SK-N-SH (cell line): ENCODE measurements at regions not wholly inside any gene's neighbourhood (a gene's known extent, or its start where the extent isn't known, plus 50 kb on each side); places are given as distances from the start of the nearest gene placed in this dataset.

Experiments used
- CTCF ChIA-PET: fragments of 300-600, 350-600 bp; formaldehyde crosslinking; extraction: SDS; loops from one replicate; lab custom pipeline; 2021; lab: Yijun Ruan, JAX
- POLR2A ChIA-PET: fragments of 350-600 bp; sonication (Branson Sonifier 250); formaldehyde crosslinking; extraction: SDS; loops from one replicate; lab custom pipeline; 2020; ENCODE audit warnings: antibody characterized with exemption, inconsistent platforms; lab: Yijun Ruan, JAX
- DNase-seq: peaks from one replicate; pipeline ENCODE4 v3.0.0; 2012
- H2AFZ ChIP-seq: fragments of 200-600 bp; sonication (generic); 2 replicates; pipeline ENCODE4 v1.8.1; 2016; ENCODE audit warnings: antibody characterized with exemption, mild to moderate bottlenecking, low read depth
- H3F3A ChIP-seq: fragments of 200-600 bp; sonication (generic); replicated peaks from 2 replicates; pipeline ENCODE3; 2016; ENCODE audit warnings: antibody characterized with exemption, mild to moderate bottlenecking; ENCODE audit not compliant: insufficient read depth
- H3K27ac ChIP-seq, 2 experiments: fragments of 200-500 bp in 1 of 2; fragments of 200-600 bp in 1 of 2; sonication (Bioruptor generic) in 1 of 2; sonication (generic), shearing (Covaris generic) in 1 of 2; 2 replicates each; pipeline versions ENCODE4 v1.5.1 to v1.6.1; 2014 to 2016; ENCODE audit warnings: low read depth in 2 of 2, inconsistent platforms in 1 of 2, low read length in 1 of 2, mild to moderate bottlenecking in 1 of 2, mixed read lengths in 1 of 2
- H3K27me3 ChIP-seq: fragments of 200-600 bp; sonication (generic), shearing (Covaris generic); 2 replicates; pipeline ENCODE4 v1.6.1; 2016; ENCODE audit warnings: mixed run types; ENCODE audit not compliant: insufficient read depth
- H3K36me3 ChIP-seq, 2 experiments: fragments of 200-500 bp in 1 of 2; fragments of 200-600 bp in 1 of 2; sonication (Bioruptor generic) in 1 of 2; sonication (generic) in 1 of 2; replicated peaks in 1 of 2; 2 replicates each; pipeline versions ENCODE3 to v1.5.1; 2014 to 2016; ENCODE audit warnings: low read length in 1 of 2, mild to moderate bottlenecking in 1 of 2; ENCODE audit not compliant: insufficient read depth in 2 of 2, control insufficient read depth in 1 of 2
- H3K4me1 ChIP-seq, 2 experiments: fragments of 200-500 bp in 1 of 2; fragments of 200-600 bp in 1 of 2; sonication (Bioruptor generic) in 1 of 2; sonication (generic), shearing (Covaris generic) in 1 of 2; 2 replicates each; pipeline versions ENCODE4 v1.5.1 to v1.6.1; 2014 to 2016; ENCODE audit warnings: low read depth in 1 of 2, low read length in 1 of 2, mixed run types in 1 of 2; ENCODE audit not compliant: insufficient read depth in 2 of 2, control insufficient read depth in 1 of 2
- H3K4me2 ChIP-seq: fragments of 200-600 bp; sonication (generic), shearing (Covaris generic); 2 replicates; pipeline ENCODE4 v1.6.1; 2017; ENCODE audit warnings: mixed run types
- H3K4me3 ChIP-seq, 2 experiments: fragments of 200-500 bp in 1 of 2; fragments of 200-600 bp in 1 of 2; sonication (Bioruptor generic) in 1 of 2; sonication (generic), shearing (Covaris generic) in 1 of 2; 2 replicates each; pipeline versions ENCODE4 v1.5.1 to v1.8.1; 2014 to 2016; ENCODE audit warnings: low read depth in 2 of 2, inconsistent platforms in 1 of 2, low read length in 1 of 2, mild to moderate bottlenecking in 1 of 2, mixed read lengths in 1 of 2, moderate library complexity in 1 of 2
- H3K79me2 ChIP-seq: fragments of 200-600 bp; sonication (generic); 2 replicates; pipeline ENCODE4 v1.8.1; 2017; ENCODE audit warnings: mild to moderate bottlenecking; ENCODE audit not compliant: insufficient read depth
- H3K9ac ChIP-seq: fragments of 200-600 bp; sonication (generic); 2 replicates; pipeline ENCODE4 v1.6.1; 2017; ENCODE audit warnings: mixed run types
- H3K9me2 ChIP-seq: fragments of 200-600 bp; sonication (generic); 2 replicates; pipeline ENCODE4 v1.6.1; 2017; ENCODE audit warnings: mixed run types
- H3K9me3 ChIP-seq: fragments of 200-600 bp; sonication (generic); 2 replicates; pipeline ENCODE4 v1.6.1; 2017; ENCODE audit warnings: mixed run types, mild to moderate bottlenecking, moderate library complexity
- H4K20me1 ChIP-seq: fragments of 200-600 bp; sonication (generic); 2 replicates; pipeline ENCODE4 v1.6.1; 2017; ENCODE audit warnings: mild to moderate bottlenecking, mixed run types; ENCODE audit not compliant: insufficient read depth
- ELF1 ChIP-seq: IDR thresholded peaks from 2 replicates; pipeline ENCODE4 v1.4.0; 2012
- EP300 ChIP-seq, 2 experiments: IDR thresholded peaks; 2 replicates each; pipeline versions ENCODE4 v1.4.0 to v1.6.1; 2012; ENCODE audit warnings: borderline replicate concordance in 1 of 2, low read depth in 1 of 2, low read length in 1 of 2
- EZH2phosphoT487 ChIP-seq: fragments of 200-600 bp; sonication (generic); IDR thresholded peaks from 2 replicates; pipeline ENCODE4 v1.6.1; 2017; ENCODE audit warnings: low read depth, mixed run types, mild to moderate bottlenecking, antibody characterized with exemption, moderate library complexity, borderline replicate concordance
- FOSL2 ChIP-seq: IDR thresholded peaks from 2 replicates; pipeline ENCODE4 v1.4.0; 2012; ENCODE audit warnings: low read depth, mild to moderate bottlenecking, moderate library complexity, borderline replicate concordance
- FOXJ3 ChIP-seq: sonication (generic); formaldehyde crosslinking; IDR thresholded peaks from 2 replicates; pipeline ENCODE4 v1.5.1; 2020; ENCODE audit warnings: mild to moderate bottlenecking, missing genetic modification reagents
- GABPA ChIP-seq: IDR thresholded peaks from 2 replicates; pipeline ENCODE4 v1.4.0; 2012; ENCODE audit warnings: low read depth, mild to moderate bottlenecking
- GATA2 ChIP-seq: sonication (generic); formaldehyde crosslinking; IDR thresholded peaks from 2 replicates; pipeline ENCODE4 v1.5.0; 2020; ENCODE audit warnings: mild to moderate bottlenecking, missing genetic modification reagents
- JUND ChIP-seq: IDR thresholded peaks from 2 replicates; pipeline ENCODE4 v1.4.0; 2012
- MAX ChIP-seq: IDR thresholded peaks from 2 replicates; pipeline ENCODE4 v1.4.0; 2012; ENCODE audit warnings: low read depth
- MXI1 ChIP-seq: IDR thresholded peaks from 2 replicates; pipeline ENCODE4 v1.6.1; 2012; ENCODE audit warnings: mild to moderate bottlenecking, low read depth, low read length, improper control_type of control experiment
- PBX3 ChIP-seq: IDR thresholded peaks from 2 replicates; pipeline ENCODE4; 2012
- POLR2AphosphoS5 ChIP-seq: IDR thresholded peaks from 2 replicates; pipeline ENCODE4 v1.6.1; 2012; ENCODE audit warnings: low read depth, low read length
- RAD21 ChIP-seq: IDR thresholded peaks from 2 replicates; pipeline ENCODE4 v1.6.1; 2012; ENCODE audit warnings: mild to moderate bottlenecking, low read length
- TAF1 ChIP-seq: IDR thresholded peaks from 2 replicates; pipeline ENCODE4 v1.6.1; 2012; ENCODE audit warnings: low read depth, mild to moderate bottlenecking, low read length, moderate library complexity, borderline replicate concordance
- TEAD4 ChIP-seq: IDR thresholded peaks from 2 replicates; pipeline ENCODE4 v1.4.0; 2012; ENCODE audit warnings: mild to moderate bottlenecking, borderline replicate concordance; ENCODE audit not compliant: insufficient read depth
- USF1 ChIP-seq: IDR thresholded peaks from 2 replicates; pipeline ENCODE4 v1.4.0; 2012; ENCODE audit warnings: low read depth, borderline replicate concordance
- USF2 ChIP-seq: fragments of 150-350 bp; IDR thresholded peaks from 2 replicates; pipeline ENCODE4 v1.6.1; 2017; ENCODE audit warnings: antibody characterized with exemption, low read length, low read depth, borderline replicate concordance
- ZBTB33 ChIP-seq: IDR thresholded peaks from 2 replicates; pipeline ENCODE4 v1.4.0; 2012; ENCODE audit warnings: low read depth, borderline replicate concordance
- WGBS: methylation state at CpG from one replicate; pipeline ENCODE4 v1.1.6; 2017; ENCODE audit warnings: low lambda C conversion rate; 5-methylcytosine and 5-hydroxymethylcytosine counted together

GRCh38 chr9:107176436-107177151 lies 106.5 kb upstream of the RAD23B start:
- no peak overlapping the region for H3K9ac ChIP-seq
- H3K4me1 ChIP-seq = peaks cover 10 to 17% of the 10 kb centered on the region in 2 experiments; a peak in 2 of 4 replicates
- TF ChIP-seq RAD21 (no peak), FOSL2 (no peak), ZBTB33 (no peak), GATA2 (no peak), PBX3 (no peak), USF2 (no peak), MXI1 (no peak), EZH2phosphoT487 (no peak), TEAD4 (no peak), FOXJ3 (CRISPR knock-in tag) (no peak), JUND (no peak)
- CTCF ChIA-PET = interaction anchor here (0.8 to 1.9 kb wide), 3 partner anchors 10 to 1335 kb away, joined by 3 to 6 read pairs (median 3); no protein-coding TSS in a partner anchor
- no peak overlapping the region for H2AFZ ChIP-seq
- H3K27ac ChIP-seq = no peak overlapping the region; a peak in 1 of 4 replicates
- H3K4me2 ChIP-seq = no peak overlapping the region
- POLR2A ChIA-PET = interaction anchor here (0.5 kb wide), 1 partner anchor 1319 kb away, joined by 3 read pairs; no protein-coding TSS in a partner anchor
- no peaks in the 10 kb centered on the region for H3K36me3 ChIP-seq
- no peak overlapping the region for H3K4me3 ChIP-seq
- H3K27me3 ChIP-seq = no peaks in the 10 kb centered on the region
- no peaks in the 10 kb centered on the region for H3F3A ChIP-seq
- peak; percentile 12 for DNase-seq
- H3K9me3 ChIP-seq = no peaks in the 10 kb centered on the region
- H3K79me2 ChIP-seq = no peaks in the 10 kb centered on the region
- no peaks in the 10 kb centered on the region for H4K20me1 ChIP-seq
- WGBS = 58% methylated on average over 12 of the region's 12 CpGs
- H3K9me2 ChIP-seq = no peaks in the 10 kb centered on the region

- no peak for DNase-seq
- H3K9ac ChIP-seq = no peak overlapping the region
- H3K4me1 ChIP-seq = peaks cover 10 to 17% of the 10 kb centered on the region in 2 experiments; a peak in 2 of 4 replicates
- H3K9me3 ChIP-seq = no peaks in the 10 kb centered on the region
- TF ChIP-seq POLR2AphosphoS5 = no peak
- TF ChIP-seq USF1 = no peak
- no peak for TF ChIP-seq USF2
- TF ChIP-seq ELF1 = no peak
- no peak for TF ChIP-seq TEAD4
- TF ChIP-seq TAF1 = no peak
- no peak for TF ChIP-seq RAD21
- TF ChIP-seq EP300 (IDR thresholded peaks at IDR 0.05; ENCODE audit: borderline replicate concordance in 1 of 2, low read depth in 1 of 2, low read length in 1 of 2) = no peak
- TF ChIP-seq MAX = no peak
- TF ChIP-seq JUND = no peak
- no peak for TF ChIP-seq GABPA
- H2AFZ ChIP-seq = no peak overlapping the region
- H3K4me3 ChIP-seq = no peak overlapping the region
- ChIA-PET POLR2A (no interaction called here), CTCF (no interaction called here)
- H3K27me3 ChIP-seq = no peaks in the 10 kb centered on the region
- H3K27ac ChIP-seq = no peak overlapping the region; a peak in 1 of 4 replicates
- H3F3A ChIP-seq = no peaks in the 10 kb centered on the region
- H3K9me2 ChIP-seq = no peaks in the 10 kb centered on the region
- H3K79me2 ChIP-seq = no peaks in the 10 kb centered on the region
- 78% methylated on average over 7 of the region's 7 CpGs for WGBS
- no peaks in the 10 kb centered on the region for H3K36me3 ChIP-seq
- H4K20me1 ChIP-seq = no peaks in the 10 kb centered on the region
- no peak overlapping the region for H3K4me2 ChIP-seq
Observed at GRCh38 chr9:107177243-107177839, 105.7 kb upstream of the RAD23B start.
